ENCODE measurements at regions not wholly inside any gene's neighbourhood (a gene's known extent, or its start where the extent isn't known, plus 50 kb on each side); places are given as distances from the start of the nearest gene placed in this dataset.

GRCh38 chr3:176479248-176479647, 718.0 kb downstream of the TBL1XR1 start:
- no peak for DNase-seq (ENCODE audit: low read depth in 4 of 4, low spot score in 3 of 4)

GRCh38 chr3:176469694-176470205, 727.5 kb downstream of the TBL1XR1 start:
- no peak for DNase-seq (ENCODE audit: low read depth in 4 of 4, low spot score in 3 of 4)

GRCh38 chr3:176463610-176464009, 733.7 kb downstream of the TBL1XR1 start:
- no peak for DNase-seq (ENCODE audit: low read depth in 4 of 4, low spot score in 3 of 4)

GRCh38 chr3:176447369-176447768, 749.9 kb downstream of the TBL1XR1 start:
- no peak for DNase-seq (ENCODE audit: low read depth in 4 of 4, low spot score in 3 of 4)

- no peak for DNase-seq (ENCODE audit: low read depth in 4 of 4, low spot score in 3 of 4)
Measured at GRCh38 chr3:176442326-176442725, 755.0 kb downstream of the TBL1XR1 start.

- no peak for DNase-seq (ENCODE audit: low read depth in 4 of 4, low spot score in 3 of 4)
Measured at GRCh38 chr3:176439729-176440128, 757.6 kb downstream of the TBL1XR1 start.

GRCh38 chr3:176431991-176432390, 765.3 kb downstream of the TBL1XR1 start:
- no peak for DNase-seq (ENCODE audit: low read depth in 4 of 4, low spot score in 3 of 4)

GRCh38 chr3:176431038-176431418, 766.3 kb downstream of the TBL1XR1 start:
- no peak for DNase-seq (ENCODE audit: low read depth in 4 of 4, low spot score in 3 of 4)

- peak; percentile 8 to 18 (median 14) for DNase-seq (ENCODE audit: low read depth in 4 of 4, low spot score in 3 of 4)
Measured at GRCh38 chr3:176430244-176431037, 766.8 kb downstream of the TBL1XR1 start.

- no peak for DNase-seq (ENCODE audit: low read depth in 4 of 4, low spot score in 3 of 4)
Measured at GRCh38 chr3:176428552-176428951, 768.7 kb downstream of the TBL1XR1 start.

GRCh38 chr3:176426371-176426770, 770.9 kb downstream of the TBL1XR1 start:
- DNase-seq (ENCODE audit: low read depth in 4 of 4, low spot score in 3 of 4): no peak

GRCh38 chr3:176416870-176417269, 780.4 kb downstream of the TBL1XR1 start:
- no peak for DNase-seq (ENCODE audit: low read depth in 4 of 4, low spot score in 3 of 4)

- DNase-seq (ENCODE audit: low read depth in 4 of 4, low spot score in 3 of 4): no peak
Measured at GRCh38 chr3:176415661-176416295, 781.5 kb downstream of the TBL1XR1 start.

- DNase-seq (ENCODE audit: low read depth in 4 of 4, low spot score in 3 of 4): no peak
Measured at GRCh38 chr3:176412771-176413170, 784.5 kb downstream of the TBL1XR1 start.

GRCh38 chr3:176403531-176403930, 793.8 kb downstream of the TBL1XR1 start:
- no peak for DNase-seq (ENCODE audit: low read depth in 4 of 4, low spot score in 3 of 4)

- no peak for DNase-seq (ENCODE audit: low read depth in 4 of 4, low spot score in 3 of 4)
Measured at GRCh38 chr3:176401211-176401610, 796.1 kb downstream of the TBL1XR1 start.

GRCh38 chr3:176399193-176399592, 798.1 kb downstream of the TBL1XR1 start:
- DNase-seq (ENCODE audit: low read depth in 4 of 4, low spot score in 3 of 4): no peak

- no peak for DNase-seq (ENCODE audit: low read depth in 4 of 4, low spot score in 3 of 4)
Measured at GRCh38 chr3:176395240-176395639, 802.0 kb downstream of the TBL1XR1 start.

- no peak for DNase-seq (ENCODE audit: low read depth in 4 of 4, low spot score in 3 of 4)
Measured at GRCh38 chr3:176378789-176379188, 818.5 kb downstream of the TBL1XR1 start.

GRCh38 chr3:176376531-176376930, 820.8 kb downstream of the TBL1XR1 start:
- no peak for DNase-seq (ENCODE audit: low read depth in 4 of 4, low spot score in 3 of 4)

GRCh38 chr3:176375519-176375918, 821.8 kb downstream of the TBL1XR1 start:
- no peak for DNase-seq (ENCODE audit: low read depth in 4 of 4, low spot score in 3 of 4)

- DNase-seq (ENCODE audit: low read depth in 4 of 4, low spot score in 3 of 4): no peak
Measured at GRCh38 chr3:176362191-176362731, 835.0 kb downstream of the TBL1XR1 start.

Measured in right renal pelvis (tissue), 4 donors.